GM23338 (cell line): ENCODE measurements at regions not wholly inside any gene's neighbourhood (a gene's known extent, or its start where the extent isn't known, plus 50 kb on each side); places are given as distances from the start of the nearest gene placed in this dataset.

Experiments
- CREB1 ChIP-seq: fragments of 250-450 bp; sonication (Bioruptor Pico); IDR thresholded peaks from 2 replicates; pipeline ENCODE4 v1.5.0; 2020; ENCODE audit warnings: low read depth, mild to moderate bottlenecking, moderate library complexity
- EZH2 ChIP-seq: fragments of 200-600 bp; sonication (generic); IDR thresholded peaks from one replicate; pipeline ENCODE4 v1.8.0; 2017; ENCODE audit warnings: antibody characterized with exemption, mild to moderate bottlenecking, low read depth; ENCODE audit not compliant: unreplicated experiment
- EZH2phosphoT487 ChIP-seq: fragments of 200-600 bp; sonication (generic); IDR thresholded peaks from one replicate; pipeline ENCODE4 v1.8.1; 2018; ENCODE audit warnings: antibody characterized with exemption; ENCODE audit not compliant: unreplicated experiment
- POLR2AphosphoS5 ChIP-seq: IDR thresholded peaks from 2 replicates; pipeline ENCODE4 v1.6.1; 2016; ENCODE audit warnings: antibody characterized with exemption, low read depth
- STAT1 ChIP-seq: IDR thresholded peaks from one replicate; pipeline ENCODE4 v1.6.1; 2016; ENCODE audit warnings: antibody characterized with exemption; ENCODE audit not compliant: unreplicated experiment
- ZNF114 ChIP-seq: fragments of 250-450 bp; sonication (Bioruptor Pico); IDR thresholded peaks from 2 replicates; pipeline ENCODE4 v1.5.0; 2020; ENCODE audit warnings: mild to moderate bottlenecking, moderate library complexity
- ZNF462 ChIP-seq: fragments of 250-450 bp; sonication (Bioruptor Pico); IDR thresholded peaks from 2 replicates; pipeline ENCODE4 v1.5.0; 2020; ENCODE audit warnings: mild to moderate bottlenecking, moderate library complexity
- TF ChIP-seq, protein P1 (sequence below): IDR thresholded peaks from 2 replicates; pipeline ENCODE4 v1.6.1; 2016; ENCODE audit warnings: antibody characterized with exemption
- TF ChIP-seq, protein P2 (sequence below): IDR thresholded peaks from one replicate; pipeline ENCODE4 v1.6.1; 2018; ENCODE audit warnings: antibody characterized with exemption; ENCODE audit not compliant: unreplicated experiment

DNA sequence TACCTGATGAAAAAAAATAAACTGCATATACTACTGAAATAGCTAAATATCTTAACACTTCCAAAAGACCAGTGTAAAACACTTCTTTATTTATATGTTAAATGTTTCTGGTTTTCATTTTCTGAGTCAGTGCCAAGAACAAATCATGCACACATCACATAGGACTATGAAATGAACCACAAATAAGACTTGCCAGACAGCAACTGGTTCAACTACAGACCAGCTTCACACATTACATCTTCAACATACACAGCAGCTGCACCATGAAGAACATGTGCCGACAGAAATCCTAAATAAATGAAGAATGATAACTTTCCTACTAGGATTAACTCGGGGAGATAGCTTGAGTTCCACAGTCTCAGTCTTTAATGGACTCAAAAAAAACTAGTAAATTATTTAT lies 168.3 kb upstream of the STXBP5 start (continued):
- no peak for TF ChIP-seq ZNF462 (CRISPR knock-in tag)
- TF ChIP-seq EZH2phosphoT487: no peak
- TF ChIP-seq, protein P1, sequence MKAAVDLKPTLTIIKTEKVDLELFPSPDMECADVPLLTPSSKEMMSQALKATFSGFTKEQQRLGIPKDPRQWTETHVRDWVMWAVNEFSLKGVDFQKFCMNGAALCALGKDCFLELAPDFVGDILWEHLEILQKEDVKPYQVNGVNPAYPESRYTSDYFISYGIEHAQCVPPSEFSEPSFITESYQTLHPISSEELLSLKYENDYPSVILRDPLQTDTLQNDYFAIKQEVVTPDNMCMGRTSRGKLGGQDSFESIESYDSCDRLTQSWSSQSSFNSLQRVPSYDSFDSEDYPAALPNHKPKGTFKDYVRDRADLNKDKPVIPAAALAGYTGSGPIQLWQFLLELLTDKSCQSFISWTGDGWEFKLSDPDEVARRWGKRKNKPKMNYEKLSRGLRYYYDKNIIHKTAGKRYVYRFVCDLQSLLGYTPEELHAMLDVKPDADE: no peak
- no peak for TF ChIP-seq STAT1
- TF ChIP-seq EZH2: no peak
- TF ChIP-seq, protein P2, sequence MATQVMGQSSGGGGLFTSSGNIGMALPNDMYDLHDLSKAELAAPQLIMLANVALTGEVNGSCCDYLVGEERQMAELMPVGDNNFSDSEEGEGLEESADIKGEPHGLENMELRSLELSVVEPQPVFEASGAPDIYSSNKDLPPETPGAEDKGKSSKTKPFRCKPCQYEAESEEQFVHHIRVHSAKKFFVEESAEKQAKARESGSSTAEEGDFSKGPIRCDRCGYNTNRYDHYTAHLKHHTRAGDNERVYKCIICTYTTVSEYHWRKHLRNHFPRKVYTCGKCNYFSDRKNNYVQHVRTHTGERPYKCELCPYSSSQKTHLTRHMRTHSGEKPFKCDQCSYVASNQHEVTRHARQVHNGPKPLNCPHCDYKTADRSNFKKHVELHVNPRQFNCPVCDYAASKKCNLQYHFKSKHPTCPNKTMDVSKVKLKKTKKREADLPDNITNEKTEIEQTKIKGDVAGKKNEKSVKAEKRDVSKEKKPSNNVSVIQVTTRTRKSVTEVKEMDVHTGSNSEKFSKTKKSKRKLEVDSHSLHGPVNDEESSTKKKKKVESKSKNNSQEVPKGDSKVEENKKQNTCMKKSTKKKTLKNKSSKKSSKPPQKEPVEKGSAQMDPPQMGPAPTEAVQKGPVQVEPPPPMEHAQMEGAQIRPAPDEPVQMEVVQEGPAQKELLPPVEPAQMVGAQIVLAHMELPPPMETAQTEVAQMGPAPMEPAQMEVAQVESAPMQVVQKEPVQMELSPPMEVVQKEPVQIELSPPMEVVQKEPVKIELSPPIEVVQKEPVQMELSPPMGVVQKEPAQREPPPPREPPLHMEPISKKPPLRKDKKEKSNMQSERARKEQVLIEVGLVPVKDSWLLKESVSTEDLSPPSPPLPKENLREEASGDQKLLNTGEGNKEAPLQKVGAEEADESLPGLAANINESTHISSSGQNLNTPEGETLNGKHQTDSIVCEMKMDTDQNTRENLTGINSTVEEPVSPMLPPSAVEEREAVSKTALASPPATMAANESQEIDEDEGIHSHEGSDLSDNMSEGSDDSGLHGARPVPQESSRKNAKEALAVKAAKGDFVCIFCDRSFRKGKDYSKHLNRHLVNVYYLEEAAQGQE: no peak
- TF ChIP-seq POLR2AphosphoS5: no peak
- TF ChIP-seq ZNF114 (CRISPR knock-in tag): no peak
- TF ChIP-seq CREB1 (CRISPR knock-in tag): no peak
